C4-2B (cell line): ENCODE measurements at regions not wholly inside any gene's neighbourhood (a gene's known extent, or its start where the extent isn't known, plus 50 kb on each side); places are given as distances from the start of the nearest gene placed in this dataset.

Experiments
- CTCF ChIP-seq: fragments of 450-650 bp; conservative IDR thresholded peaks from 2 replicates; pipeline ENCODE4 v1.5.1; 2017; ENCODE audit warnings: mild to moderate bottlenecking
- ZFX ChIP-seq: fragments of 450-650 bp; IDR thresholded peaks from 2 replicates; pipeline ENCODE4 v1.6.1; 2017

- TF ChIP-seq ZFX (no peak), CTCF (no peak)
Observed at GRCh38 chr2:3116371-3116770, 261.2 kb downstream of the EIPR1 start.
